Thyroid gland (tissue), 4 donors: ENCODE measurements at regions not wholly inside any gene's neighbourhood (a gene's known extent, or its start where the extent isn't known, plus 50 kb on each side); places are given as distances from the start of the nearest gene placed in this dataset.

Experiments
- CTCF ChIP-seq, 6 experiments: fragments of 200-600 bp in 3 of 6; fragments of 450-650 bp in 3 of 6; sonication (generic) in 3 of 6; IDR thresholded peaks; one replicate each; pipeline ENCODE4 v1.5.1; 2016 to 2019; ENCODE audit warnings: antibody characterized with exemption in 6 of 6, mild to moderate bottlenecking in 2 of 6, inconsistent platforms in 1 of 6, moderate library complexity in 1 of 6
- POLR2A ChIP-seq, 2 donors: fragments of 450-650 bp; IDR thresholded peaks; one replicate each; pipeline ENCODE4 v1.6.1; 2017; ENCODE audit warnings: antibody characterized with exemption in 2 of 2, mild to moderate bottlenecking in 2 of 2, moderate library complexity in 1 of 2

- TF ChIP-seq CTCF (IDR thresholded peaks at IDR 0.05) = no peak
- TF ChIP-seq POLR2A (IDR thresholded peaks at IDR 0.05) = no peak
Measured at GRCh38 chr1:208737161-208737560, 493.0 kb upstream of the PLXNA2 start.
